HG03039 (cell line): ENCODE measurements at regions not wholly inside any gene's neighbourhood (a gene's known extent, or its start where the extent isn't known, plus 50 kb on each side); places are given as distances from the start of the nearest gene placed in this dataset.
"Not testable (repeated sequence)": the region's sequence is repeated elsewhere in the genome, so short reads cannot be mapped to it uniquely, and the experiment has no call there.

Source experiments
- ATAC-seq: cut with Tn5 transposase; IDR thresholded peaks from one replicate; pipeline ENCODE4 v1.9.1; 2021; ENCODE audit warnings: mild to moderate bottlenecking, moderate library complexity; ENCODE audit not compliant: unreplicated experiment

DNA sequence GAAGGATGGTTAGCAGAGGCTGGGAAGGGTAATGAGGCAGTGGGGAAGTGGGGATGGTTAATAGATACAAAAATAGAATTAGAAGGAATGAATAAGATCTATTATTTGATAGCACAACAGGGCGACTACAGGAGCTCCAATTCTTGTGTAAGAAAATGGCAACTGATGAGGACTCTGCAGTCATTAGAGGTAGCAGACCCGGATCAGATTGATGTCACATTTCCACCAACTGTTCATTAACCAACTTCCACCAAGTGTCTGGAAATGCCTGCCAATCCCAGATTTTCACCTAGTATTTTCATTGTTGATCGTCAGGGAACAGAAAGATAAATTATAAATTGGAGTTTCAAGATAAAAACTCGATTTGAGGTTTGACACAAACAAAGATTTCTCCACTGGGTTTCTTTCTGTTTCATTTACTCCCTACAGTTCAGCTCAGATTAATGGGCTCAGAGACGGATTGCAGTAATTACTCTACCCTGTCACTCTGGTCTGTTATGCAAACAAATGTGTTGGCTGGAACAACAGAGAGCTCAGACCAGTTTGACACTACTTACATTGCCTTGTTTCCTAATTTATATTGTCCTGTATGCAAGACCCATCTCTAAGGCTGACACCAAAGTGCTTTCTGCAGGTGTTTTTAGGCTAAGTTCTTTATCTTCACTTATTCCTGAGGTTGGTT lies 909.2 kb upstream of the PRKX start:
- ATAC-seq = no peak

DNA sequence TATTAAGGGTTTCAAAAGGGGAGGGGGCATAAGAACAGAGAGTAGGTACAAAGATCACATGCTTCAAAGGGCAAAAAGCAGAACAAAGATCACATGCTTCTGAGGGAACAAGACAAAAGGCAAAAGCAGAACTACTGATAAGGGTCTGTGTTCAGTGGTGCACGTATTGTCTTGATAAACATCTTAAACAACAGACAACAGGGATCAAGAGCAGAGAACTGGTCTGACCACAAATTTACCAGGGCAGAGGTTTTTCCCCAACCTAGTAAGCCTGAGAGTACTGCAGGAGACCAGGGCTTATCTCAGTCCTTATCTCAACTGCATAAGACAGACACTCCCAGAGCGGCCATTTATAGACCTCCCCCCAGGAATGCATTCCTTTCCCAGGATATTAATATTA lies 900.2 kb upstream of the PRKX start:
- not testable (repeated sequence) for ATAC-seq

DNA sequence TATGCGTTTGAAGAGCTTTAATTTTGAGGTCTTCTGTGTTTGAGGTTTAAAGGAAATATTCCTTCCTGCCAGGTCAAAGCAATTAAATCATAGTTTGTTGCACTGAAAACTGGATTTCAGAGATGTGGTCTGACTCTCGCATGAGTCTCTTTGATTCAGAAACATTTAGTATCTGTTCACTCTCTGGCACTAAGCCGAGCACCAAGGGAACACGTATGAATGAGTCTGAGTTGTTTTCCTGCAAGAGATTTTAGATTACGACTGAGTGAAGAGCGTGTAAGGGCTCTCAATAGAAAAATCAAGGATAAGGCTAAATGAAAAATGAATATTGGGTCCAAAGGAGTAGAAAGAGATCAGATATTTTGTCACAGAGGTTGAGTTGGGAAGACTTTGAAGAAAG lies 875.4 kb upstream of the PRKX start:
- no peak for ATAC-seq

DNA sequence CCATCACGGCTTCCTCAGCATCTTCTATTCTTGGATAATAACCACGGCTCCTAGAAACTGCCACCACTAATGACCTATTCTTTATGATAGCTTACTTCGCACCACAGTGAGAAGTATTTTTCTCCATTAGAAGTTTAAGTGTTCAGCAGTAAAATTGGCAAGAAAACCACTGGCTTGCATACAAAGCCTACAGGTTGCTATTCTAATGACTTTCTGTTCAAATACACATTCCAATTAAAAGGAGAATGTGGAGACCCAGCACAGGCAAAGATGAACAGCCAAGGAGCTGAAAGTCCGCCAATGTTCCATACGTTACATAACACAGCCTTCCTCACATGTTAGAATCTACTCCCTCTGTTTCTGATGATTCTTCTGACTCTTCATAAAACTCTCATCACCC lies 875.0 kb upstream of the PRKX start:
- ATAC-seq = no peak

DNA sequence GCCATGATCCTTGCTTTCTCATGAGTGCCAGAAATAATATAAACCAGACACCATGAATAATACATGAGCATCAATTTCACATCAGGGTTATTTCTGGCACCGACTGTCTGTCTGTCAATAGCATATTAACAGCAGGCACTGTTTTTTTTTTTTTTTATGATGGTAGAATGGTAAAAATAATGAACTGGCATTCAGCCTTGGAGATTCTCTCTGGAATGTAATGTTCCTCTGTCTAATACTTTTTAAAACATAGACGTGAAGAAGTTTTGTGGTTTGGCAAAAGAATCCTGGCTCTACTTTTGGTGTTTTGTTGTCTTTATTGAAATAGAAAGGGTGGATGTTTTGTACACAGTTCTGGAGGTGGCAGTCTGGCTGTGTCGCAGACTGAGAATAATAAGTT lies 874.6 kb upstream of the PRKX start:
- ATAC-seq = no peak

DNA sequence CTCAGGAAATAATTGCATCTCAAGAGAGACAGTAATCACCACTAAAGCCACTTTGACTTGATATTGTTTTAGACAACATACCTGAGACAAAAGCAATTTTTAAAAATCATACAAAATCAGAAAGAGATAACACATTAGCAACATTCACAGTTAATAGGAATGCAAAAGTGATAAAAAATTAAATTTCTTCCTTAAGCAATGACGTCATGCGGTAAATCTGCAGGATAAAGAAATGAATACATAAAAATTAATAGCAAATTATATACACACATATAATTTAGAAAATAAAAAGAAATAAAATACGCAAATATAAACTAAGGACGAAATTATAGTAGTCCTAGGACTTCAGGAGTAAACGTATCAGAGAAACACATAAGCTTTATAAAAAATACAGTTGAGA lies 866.5 kb upstream of the PRKX start:
- no peak for ATAC-seq

DNA sequence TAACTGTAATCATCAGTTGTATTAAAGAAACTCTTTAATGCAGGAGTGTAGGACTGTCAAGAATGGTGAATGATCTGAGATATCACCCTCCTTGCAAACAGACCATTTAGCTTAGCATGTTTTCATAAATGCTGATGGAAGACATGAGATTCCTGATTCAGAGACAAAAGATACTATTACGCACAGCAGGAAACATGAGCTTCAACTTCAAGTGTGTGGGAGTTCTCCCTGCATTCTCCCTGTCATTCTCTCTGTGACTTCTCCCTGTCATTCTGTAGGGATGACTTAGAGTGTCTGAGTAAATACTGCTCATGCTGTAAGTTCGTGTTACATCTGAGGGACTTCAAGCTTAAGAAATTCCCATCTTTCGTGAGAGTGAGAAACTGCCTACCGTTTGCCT lies 866.0 kb upstream of the PRKX start:
- ATAC-seq = no peak

DNA sequence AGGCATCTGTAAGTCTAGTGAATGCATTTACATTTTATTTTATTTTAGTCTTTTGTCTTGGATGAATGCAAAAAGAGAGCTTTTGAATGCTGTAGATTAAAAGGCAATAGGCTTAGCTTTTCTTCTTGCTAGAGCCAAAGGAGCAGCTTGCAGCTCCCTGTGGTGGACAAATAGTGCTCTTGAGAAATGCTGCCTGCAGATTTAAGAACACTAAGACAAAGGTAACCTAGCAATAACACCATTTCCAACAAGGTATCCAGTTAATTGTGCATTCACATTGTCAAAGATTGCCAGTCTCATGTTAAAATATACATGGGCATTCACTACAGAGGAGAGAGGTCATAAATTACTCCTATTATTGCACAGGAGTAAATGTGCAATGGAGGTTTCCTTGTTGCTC lies 859.2 kb upstream of the PRKX start:
- no peak for ATAC-seq

DNA sequence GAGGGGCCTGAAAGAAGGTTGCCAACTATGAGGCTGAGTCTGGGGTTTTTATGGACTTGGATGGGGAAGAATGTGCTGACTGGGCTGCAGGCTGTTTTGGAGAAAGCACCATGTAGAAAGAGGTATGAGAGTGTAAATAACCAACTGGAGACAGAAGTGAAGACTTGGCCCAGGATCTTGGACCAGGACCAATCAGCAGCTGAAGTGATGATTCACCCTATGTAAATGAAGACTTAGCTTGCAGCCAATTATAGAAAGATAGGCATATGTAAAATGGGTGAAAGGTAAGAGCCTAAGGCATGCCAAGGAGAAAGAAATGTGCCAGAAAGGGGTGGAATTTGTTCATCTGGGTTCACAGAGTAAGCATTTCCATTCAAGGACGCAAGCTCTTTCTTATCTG lies 856.7 kb upstream of the PRKX start:
- no peak for ATAC-seq

DNA sequence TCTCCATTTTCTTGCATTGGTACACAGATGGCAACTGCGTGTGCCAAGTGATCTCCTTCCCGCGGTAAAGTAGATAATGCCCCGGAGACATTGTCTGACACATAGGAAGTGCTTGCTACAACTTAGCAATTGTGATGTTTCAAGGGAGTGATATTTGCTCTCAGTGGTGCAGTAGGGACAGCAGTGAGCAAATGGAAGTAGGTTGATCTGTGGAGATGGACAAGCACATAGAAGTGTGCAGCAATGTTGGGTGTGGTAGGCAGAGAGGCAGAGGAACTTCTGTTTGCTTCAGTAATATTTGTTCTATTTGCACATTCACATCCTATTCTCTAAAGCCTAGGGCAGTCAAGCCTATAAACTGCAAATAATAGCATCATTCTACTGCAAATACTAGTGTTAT lies 846.7 kb upstream of the PRKX start:
- no peak for ATAC-seq

DNA sequence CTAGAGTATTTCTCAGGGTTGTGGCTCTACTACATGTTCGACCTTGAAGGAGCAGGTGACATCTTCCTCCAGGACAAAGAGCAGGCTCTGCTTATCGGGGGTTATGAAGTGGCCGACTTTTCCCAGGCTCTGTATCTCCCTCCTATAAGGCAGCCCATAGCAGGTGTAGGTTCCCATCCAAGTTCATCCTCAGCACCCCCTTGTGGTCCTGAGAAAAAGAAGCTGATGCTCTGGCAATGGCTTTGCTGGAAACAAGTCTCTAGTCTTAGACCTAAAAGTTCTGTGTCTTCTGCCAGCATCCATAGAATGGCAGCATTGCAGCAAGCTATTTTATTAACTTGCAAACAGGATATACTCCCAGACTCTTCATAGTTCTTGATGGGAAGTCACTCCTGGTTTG lies 836.6 kb upstream of the PRKX start:
- no peak for ATAC-seq

DNA sequence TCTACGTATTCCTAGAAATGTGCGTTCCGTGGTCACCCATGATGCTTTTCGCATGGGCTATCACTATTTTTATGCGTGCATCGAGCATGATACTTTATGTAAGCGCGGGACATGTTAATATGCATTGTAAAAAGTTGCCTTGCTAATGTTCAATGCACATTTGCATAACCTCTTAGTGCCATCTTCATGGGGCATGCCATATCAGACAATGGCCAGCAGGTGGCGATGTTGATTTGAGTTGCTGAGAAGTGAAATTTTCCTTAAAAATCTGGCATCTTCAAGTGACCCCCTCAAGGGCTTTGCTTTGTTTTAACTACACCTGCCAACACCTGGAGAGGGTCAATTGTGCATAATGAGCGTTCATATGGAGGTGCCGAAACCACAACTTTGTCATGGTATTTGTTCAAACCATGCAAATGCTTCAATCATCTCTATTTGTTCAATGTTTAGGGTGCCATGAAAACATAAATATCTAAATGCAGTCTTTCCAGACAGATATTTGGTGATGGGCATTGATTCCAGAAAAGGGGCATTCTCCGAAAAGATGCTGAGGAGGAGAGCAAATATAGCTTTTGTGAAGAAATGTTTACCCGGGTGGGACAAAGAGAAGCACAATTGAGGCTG lies 833.9 kb upstream of the PRKX start:
- no peak for ATAC-seq

DNA sequence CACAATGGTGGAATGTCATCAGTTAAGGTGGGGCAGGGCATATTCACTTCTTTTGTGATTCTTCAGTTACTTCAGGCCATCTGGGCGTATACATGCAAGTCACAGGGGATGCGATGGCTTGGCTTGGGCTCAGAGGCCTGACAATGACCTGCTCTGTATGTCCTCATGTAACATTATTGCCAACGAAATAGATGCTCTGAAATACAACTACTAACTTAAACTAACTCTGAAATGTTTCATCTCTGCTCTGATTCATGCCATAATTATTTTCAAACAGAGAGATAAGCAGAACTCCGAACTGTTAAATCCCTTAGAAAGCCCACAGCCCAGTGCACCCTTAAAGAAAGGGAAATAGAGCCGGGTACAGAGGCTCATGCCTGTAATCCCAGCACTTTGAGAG lies 832.7 kb upstream of the PRKX start:
- ATAC-seq = not testable (repeated sequence)

DNA sequence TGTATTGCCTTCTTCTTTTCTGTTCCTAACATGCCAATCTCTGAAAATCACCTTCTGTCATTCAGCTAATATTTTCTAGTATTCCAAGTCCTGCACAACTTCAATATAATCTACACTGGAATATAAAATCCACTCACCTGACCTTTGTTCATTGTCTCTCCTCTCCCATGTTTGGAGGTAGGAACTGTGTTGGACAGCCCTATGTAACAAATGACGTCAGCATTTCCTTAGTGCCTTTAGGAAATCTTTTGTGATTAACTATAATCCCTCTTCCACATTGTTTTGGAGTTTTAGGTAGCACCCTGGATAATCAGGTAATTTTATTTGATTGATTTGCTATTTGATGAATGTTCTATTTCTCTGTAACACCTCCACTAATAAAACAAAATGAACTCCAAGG lies 814.8 kb upstream of the PRKX start:
- no peak for ATAC-seq

DNA sequence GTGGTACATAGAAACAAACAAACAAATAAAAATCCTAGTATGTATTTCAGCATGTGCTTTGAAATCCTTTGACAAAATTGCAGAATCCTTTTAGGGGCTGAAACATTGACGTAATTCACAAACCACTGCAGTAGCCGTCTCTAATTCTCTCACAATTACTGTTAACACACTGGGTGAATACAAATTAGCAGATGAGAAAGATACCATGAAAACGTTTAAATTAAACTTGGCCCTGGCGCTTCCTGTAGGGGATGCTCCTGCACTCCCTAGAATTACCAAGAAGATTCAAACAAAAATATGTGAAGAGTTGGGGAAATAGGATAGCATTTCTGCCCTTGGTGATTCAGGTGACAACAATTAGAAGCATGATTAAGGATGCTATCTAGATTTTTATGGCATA lies 772.5 kb upstream of the PRKX start:
- ATAC-seq = no peak

DNA sequence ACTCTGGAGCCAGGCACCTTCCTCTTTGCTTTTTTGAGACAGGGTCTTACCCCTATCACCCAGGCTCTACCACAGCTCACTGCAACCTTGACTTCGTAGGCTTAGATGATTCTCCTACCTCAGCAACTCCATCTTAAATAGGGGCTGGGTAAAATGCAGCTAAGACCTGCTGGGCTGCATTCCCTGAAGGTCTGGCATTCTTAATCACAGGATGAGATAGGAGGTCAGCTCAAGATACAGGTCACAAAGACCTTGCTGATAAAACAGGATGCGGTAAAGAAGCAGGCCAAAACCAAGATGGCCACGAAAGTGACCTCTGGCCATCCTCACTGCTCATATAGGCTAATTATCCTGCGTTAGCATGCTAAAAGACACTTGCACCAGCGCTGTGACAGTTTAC lies 770.8 kb upstream of the PRKX start:
- no peak for ATAC-seq

DNA sequence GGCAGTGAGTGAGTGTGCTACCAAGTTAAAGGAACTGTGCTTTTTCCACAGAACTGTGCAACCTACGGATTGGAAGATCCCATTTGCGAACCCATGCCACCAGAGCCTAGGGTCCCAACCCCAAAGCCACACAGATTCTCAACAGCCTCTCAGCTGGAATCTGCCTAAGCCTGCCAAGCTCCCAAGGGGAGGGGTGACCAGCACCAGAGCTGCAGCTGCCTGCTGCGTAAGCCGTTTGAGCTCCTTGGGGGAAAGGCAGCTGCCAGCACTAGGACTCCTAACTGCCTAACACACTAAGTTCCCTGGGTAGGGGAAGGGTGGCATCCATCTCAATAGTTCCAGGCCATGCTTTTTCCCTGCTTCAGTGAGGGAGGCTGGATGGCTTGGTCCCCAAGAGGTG lies 738.1 kb upstream of the PRKX start:
- no peak for ATAC-seq

DNA sequence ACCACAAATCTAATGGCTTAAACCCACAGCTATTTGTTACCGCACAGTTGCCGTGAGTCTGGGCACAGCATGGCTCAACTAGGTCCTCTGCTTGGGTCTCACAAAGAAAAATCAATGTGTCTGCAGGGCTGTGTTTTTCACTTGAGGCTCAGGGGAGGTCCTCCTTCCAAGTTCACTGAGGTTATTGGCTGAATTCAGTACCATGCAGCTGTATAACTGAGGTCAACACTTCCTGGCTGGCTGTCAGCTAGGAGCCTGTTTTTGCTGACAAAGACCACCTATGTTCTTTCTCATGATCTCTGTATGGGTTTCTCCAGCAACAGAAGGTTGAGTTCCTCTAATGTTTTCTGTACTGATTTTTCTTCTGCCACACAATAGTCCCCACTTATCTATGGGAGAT lies 736.7 kb upstream of the PRKX start:
- ATAC-seq = no peak

DNA sequence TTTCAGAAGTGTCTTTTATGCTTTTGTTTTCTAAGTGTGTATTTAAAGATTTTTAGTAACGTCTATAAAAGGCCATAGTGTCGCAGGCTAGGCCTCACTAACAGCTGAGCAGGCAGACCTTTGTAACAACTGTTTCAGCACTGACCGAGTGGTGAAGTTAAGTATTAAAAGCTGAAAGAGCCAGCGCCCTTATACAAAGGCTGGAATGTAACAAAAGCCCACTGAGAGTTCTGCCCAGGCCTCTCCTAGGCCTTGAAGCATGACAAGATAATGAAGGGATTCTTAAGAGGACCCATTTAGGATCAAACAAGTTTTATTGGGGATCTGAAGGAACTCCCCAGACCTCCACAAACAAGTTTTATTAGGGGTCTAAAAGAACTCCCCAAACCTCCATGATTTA lies 722.5 kb upstream of the PRKX start:
- ATAC-seq = no peak

DNA sequence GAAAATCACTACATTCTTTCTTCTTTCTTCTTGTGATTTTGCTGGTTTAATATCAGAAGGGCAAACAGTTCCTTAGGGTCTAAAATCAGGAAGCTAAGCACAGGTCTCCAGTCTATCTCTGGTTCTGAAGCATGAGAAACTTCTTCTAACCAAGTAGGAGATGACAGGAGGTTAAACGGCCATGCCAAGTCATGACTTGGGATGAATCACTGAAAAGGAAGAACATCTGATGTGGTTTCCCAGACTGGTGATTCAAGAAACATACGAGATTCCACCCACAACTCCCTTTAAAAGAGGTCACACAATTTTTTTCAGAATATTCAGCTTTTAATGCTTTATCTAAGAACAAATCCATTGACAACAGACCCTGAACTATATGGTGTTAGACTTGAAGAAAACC lies 684.0 kb upstream of the PRKX start:
- no peak for ATAC-seq

DNA sequence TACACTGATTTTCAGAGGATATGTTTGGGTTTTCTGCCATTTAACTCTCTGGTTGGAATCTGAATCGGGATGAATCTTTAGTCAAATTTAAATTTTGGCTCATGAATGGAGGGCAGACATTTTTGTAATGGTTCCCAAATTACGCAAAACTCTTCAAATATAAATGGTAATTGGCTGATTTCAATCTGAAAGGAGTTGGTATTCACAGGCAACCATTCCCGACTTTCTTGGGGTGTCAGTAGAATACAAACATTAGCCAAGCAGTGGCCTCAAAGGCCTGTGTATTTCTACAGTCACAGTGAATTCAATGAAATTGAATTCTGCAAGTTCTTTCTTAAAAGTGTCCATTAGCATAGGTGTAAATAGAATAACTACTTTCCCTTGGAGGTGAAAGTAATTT lies 668.8 kb upstream of the PRKX start:
- no peak for ATAC-seq

DNA sequence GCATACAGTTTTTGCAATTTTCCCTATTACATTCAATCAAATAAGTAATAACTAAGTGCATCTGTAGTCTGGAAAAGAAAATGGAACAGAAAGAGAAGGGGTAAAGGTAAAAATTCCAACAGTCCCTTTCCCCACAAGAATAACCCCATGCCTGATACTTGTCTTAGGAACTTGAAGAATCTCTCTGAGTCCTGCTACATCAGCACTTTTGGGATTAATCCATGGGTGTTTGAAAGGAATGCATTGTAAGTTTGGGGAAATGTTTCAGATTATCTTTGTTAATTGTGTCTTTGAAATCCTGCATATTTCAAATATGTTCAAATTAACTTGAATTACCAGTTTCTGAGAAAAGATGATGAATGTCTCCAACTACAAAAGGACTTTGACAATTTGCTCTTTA lies 667.3 kb upstream of the PRKX start:
- ATAC-seq = no peak

DNA sequence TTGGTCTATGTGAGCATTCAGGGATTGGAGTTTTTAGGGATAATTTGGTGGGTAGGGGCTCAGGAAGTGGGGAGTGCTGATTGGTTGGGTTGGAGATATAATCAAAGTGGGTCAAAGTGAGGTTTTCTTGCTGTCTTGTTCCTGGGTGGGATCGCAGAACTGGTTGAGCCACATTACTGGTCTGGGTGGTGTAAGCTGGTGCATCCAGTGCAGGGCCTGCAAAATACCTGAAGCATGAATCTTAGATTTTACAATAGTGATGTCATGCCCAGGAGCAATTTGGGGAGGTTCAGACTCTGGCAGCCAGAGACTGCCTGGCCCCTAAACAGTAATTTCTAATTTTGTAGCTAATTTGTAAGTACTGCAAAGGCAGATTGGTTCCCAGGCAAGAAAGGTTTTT lies 665.6 kb upstream of the PRKX start:
- no peak for ATAC-seq
